Fibroblast of lung (primary cell): ENCODE measurements at regions not wholly inside any gene's neighbourhood (a gene's known extent, or its start where the extent isn't known, plus 50 kb on each side); places are given as distances from the start of the nearest gene placed in this dataset.
A peak's percentile ranks its signal among the peaks of the same experiment; 100 is the strongest.

ENCODE experiments used
- DNase-seq, 2 donors: peaks; one replicate each; pipeline versions ENCODE4 v3.0.0 to v3.0.0-alpha.2; 2010; ENCODE audit warnings: low read depth in 2 of 2
- H2AFZ ChIP-seq: 2 replicates; pipeline ENCODE4 v1.5.1; 2012; ENCODE audit warnings: low read length, control low read depth, inconsistent platforms
- H3K27ac ChIP-seq: 2 replicates; pipeline ENCODE4 v1.5.1; 2011; ENCODE audit warnings: low read length, control low read depth; ENCODE audit not compliant: insufficient read depth
- H3K27me3 ChIP-seq: 2 replicates; pipeline ENCODE4 v1.5.1; 2011; ENCODE audit warnings: mild to moderate bottlenecking, low read length; ENCODE audit not compliant: control insufficient read depth, insufficient read depth
- H3K36me3 ChIP-seq: 2 replicates; pipeline ENCODE4 v1.5.1; 2011; ENCODE audit warnings: low read length; ENCODE audit not compliant: control insufficient read depth, insufficient read depth
- H3K4me1 ChIP-seq: 2 replicates; pipeline ENCODE4 v1.5.1; 2011; ENCODE audit warnings: low read length; ENCODE audit not compliant: control insufficient read depth, insufficient read depth; ENCODE audit errors: extremely low read depth
- H3K4me2 ChIP-seq: 2 replicates; pipeline ENCODE4 v1.5.1; 2011; ENCODE audit warnings: low read length, control low read depth; ENCODE audit not compliant: insufficient read depth; ENCODE audit errors: extremely low read depth
- H3K4me3 ChIP-seq, 4 experiments: fragments of 200-600 bp in 1 of 4; sonication (generic) in 1 of 4; replicated peaks in 1 of 4; 2 replicates each; pipeline ENCODE4 v1.5.1; 2011 to 2016; ENCODE audit warnings: low read length in 4 of 4, low read depth in 3 of 4, mild to moderate bottlenecking in 3 of 4, control low read depth in 2 of 4, inconsistent platforms in 1 of 4, mixed read lengths in 1 of 4; ENCODE audit not compliant: insufficient read depth in 1 of 4; ENCODE audit errors: control extremely low read depth in 1 of 4
- H3K79me2 ChIP-seq: 2 replicates; pipeline ENCODE4 v1.5.1; 2012; ENCODE audit warnings: mild to moderate bottlenecking, low read length, inconsistent platforms; ENCODE audit not compliant: control insufficient read depth, insufficient read depth
- H3K9ac ChIP-seq: 2 replicates; pipeline ENCODE4 v1.5.1; 2011; ENCODE audit warnings: mild to moderate bottlenecking, low read length, control low read depth; ENCODE audit not compliant: insufficient read depth
- H3K9me3 ChIP-seq: 2 replicates; pipeline ENCODE4 v1.5.1; 2012; ENCODE audit warnings: low read depth, low read length; ENCODE audit not compliant: control insufficient read depth, insufficient read depth
- H4K20me1 ChIP-seq: 2 replicates; pipeline ENCODE4 v1.5.1; 2011; ENCODE audit warnings: low read length; ENCODE audit not compliant: control insufficient read depth, insufficient read depth; ENCODE audit errors: extremely low read depth
- CTCF ChIP-seq, 2 donors: IDR thresholded peaks in 1 of 2; conservative IDR thresholded peaks in 1 of 2; 1 replicate in 1 of 2; 2 replicates in 1 of 2; pipeline ENCODE4 v1.5.1; 2011 to 2012; ENCODE audit warnings: low read length in 2 of 2, control low read depth in 1 of 2, inconsistent platforms in 1 of 2, low read depth in 1 of 2, mild to moderate bottlenecking in 1 of 2
- EZH2 ChIP-seq: IDR thresholded peaks from 2 replicates; pipeline ENCODE4 v1.5.1; 2012; ENCODE audit warnings: low read length, control low read depth, mild to moderate bottlenecking; ENCODE audit errors: missing control alignments

GRCh38 chr10:9449530-9449929, 1395.0 kb downstream of the GATA3 start:
- Histone ChIP-seq H3K27ac (no peak overlapping the region), H3K4me2 (no peak overlapping the region), H2AFZ (no peak overlapping the region), H3K4me1 (no peaks in the 10 kb centered on the region), H3K9ac (no peak overlapping the region), H3K27me3 (no peaks in the 10 kb centered on the region), H3K9me3 (no peaks in the 10 kb centered on the region), H4K20me1 (no peaks in the 10 kb centered on the region), H3K36me3 (no peaks in the 10 kb centered on the region), H3K79me2 (no peaks in the 10 kb centered on the region), H3K4me3 (no peak overlapping the region)
- DNase-seq = peak in 1 of 2 donors; percentile 21
- TF ChIP-seq EZH2 = no peak
- TF ChIP-seq CTCF (conservative IDR thresholded peaks at IDR 0.05 in 1 of 2, IDR thresholded peaks at IDR 0.05 in 1 of 2; ENCODE audit: low read depth in 1 of 2, low read length in 2 of 2) = no peak

DNA sequence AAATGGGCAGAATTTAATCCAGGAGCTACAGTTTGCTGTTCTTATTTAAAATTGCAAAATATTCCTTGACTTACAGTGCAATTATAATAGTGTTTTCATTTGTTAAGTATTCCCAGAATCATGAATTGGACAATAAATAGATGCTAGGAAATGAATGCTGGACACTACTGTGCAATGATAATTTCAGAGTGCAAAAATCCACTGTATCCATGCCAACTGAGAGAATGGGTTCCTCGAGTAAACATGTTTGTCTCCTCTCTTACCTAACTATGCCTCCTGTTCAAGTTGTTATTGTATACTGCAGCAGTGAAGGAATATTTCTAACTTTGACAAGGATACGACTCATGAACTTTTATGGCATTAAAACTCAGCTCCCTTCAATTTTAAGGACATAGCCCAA, 1396.3 kb downstream of the GATA3 start:
- Histone ChIP-seq H3K36me3 (no peaks in the 10 kb centered on the region), H4K20me1 (no peaks in the 10 kb centered on the region), H2AFZ (no peak overlapping the region), H3K27me3 (no peaks in the 10 kb centered on the region), H3K4me1 (no peaks in the 10 kb centered on the region), H3K9ac (no peak overlapping the region), H3K27ac (no peak overlapping the region), H3K79me2 (no peaks in the 10 kb centered on the region), H3K4me3 (no peak overlapping the region), H3K9me3 (no peaks in the 10 kb centered on the region), H3K4me2 (no peak overlapping the region)
- TF ChIP-seq CTCF (conservative IDR thresholded peaks at IDR 0.05 in 1 of 2, IDR thresholded peaks at IDR 0.05 in 1 of 2; ENCODE audit: low read depth in 1 of 2, low read length in 2 of 2) (no peak), EZH2 (no peak)
- no peak for DNase-seq

- no peaks in the 10 kb centered on the region for H3K36me3 ChIP-seq
- H3K27ac ChIP-seq = no peak overlapping the region
- no peaks in the 10 kb centered on the region for H3K27me3 ChIP-seq
- H2AFZ ChIP-seq = no peak overlapping the region
- H4K20me1 ChIP-seq = no peaks in the 10 kb centered on the region
- TF ChIP-seq EZH2 = no peak
- TF ChIP-seq CTCF (conservative IDR thresholded peaks at IDR 0.05 in 1 of 2, IDR thresholded peaks at IDR 0.05 in 1 of 2; ENCODE audit: low read depth in 1 of 2, low read length in 2 of 2) = no peak
- H3K9me3 ChIP-seq = no peaks in the 10 kb centered on the region
- no peak overlapping the region for H3K4me3 ChIP-seq
- H3K4me2 ChIP-seq = no peak overlapping the region
- H3K4me1 ChIP-seq = no peaks in the 10 kb centered on the region
- H3K9ac ChIP-seq = no peak overlapping the region
- DNase-seq = no peak
- no peaks in the 10 kb centered on the region for H3K79me2 ChIP-seq
Measured at GRCh38 chr10:9451211-9451773, 1396.8 kb downstream of the GATA3 start.
